MM.1S (cell line): ENCODE measurements at regions not wholly inside any gene's neighbourhood (a gene's known extent, or its start where the extent isn't known, plus 50 kb on each side); places are given as distances from the start of the nearest gene placed in this dataset.

Experiments
- EZH2 ChIP-seq: fragments of 300-600 bp; sonication (generic); optimal IDR thresholded peaks from 2 replicates; pipeline ENCODE3; 2017; ENCODE audit warnings: low read depth, mild to moderate bottlenecking, antibody characterized with exemption, low read length, mixed read lengths
- EZH2phosphoT487 ChIP-seq: fragments of 300-600 bp; sonication (generic); IDR thresholded peaks from 2 replicates; pipeline ENCODE4 v1.6.1; 2018; ENCODE audit warnings: antibody characterized with exemption, low read length
- TF ChIP-seq, protein P1 (sequence below): fragments of 300-600 bp; sonication (generic); IDR thresholded peaks from 2 replicates; pipeline ENCODE4 v1.5.1; 2016; ENCODE audit warnings: antibody characterized with exemption, low read length, mixed read lengths

- TF ChIP-seq, protein P1, sequence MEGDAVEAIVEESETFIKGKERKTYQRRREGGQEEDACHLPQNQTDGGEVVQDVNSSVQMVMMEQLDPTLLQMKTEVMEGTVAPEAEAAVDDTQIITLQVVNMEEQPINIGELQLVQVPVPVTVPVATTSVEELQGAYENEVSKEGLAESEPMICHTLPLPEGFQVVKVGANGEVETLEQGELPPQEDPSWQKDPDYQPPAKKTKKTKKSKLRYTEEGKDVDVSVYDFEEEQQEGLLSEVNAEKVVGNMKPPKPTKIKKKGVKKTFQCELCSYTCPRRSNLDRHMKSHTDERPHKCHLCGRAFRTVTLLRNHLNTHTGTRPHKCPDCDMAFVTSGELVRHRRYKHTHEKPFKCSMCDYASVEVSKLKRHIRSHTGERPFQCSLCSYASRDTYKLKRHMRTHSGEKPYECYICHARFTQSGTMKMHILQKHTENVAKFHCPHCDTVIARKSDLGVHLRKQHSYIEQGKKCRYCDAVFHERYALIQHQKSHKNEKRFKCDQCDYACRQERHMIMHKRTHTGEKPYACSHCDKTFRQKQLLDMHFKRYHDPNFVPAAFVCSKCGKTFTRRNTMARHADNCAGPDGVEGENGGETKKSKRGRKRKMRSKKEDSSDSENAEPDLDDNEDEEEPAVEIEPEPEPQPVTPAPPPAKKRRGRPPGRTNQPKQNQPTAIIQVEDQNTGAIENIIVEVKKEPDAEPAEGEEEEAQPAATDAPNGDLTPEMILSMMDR = no peak
- TF ChIP-seq EZH2phosphoT487 = no peak
- no peak for TF ChIP-seq EZH2
These were observed 462.9 kb downstream of the PREX1 start for GRCh38 chr20:48364688-48365421.
